NCI-H774 (cell line): ENCODE measurements at regions not wholly inside any gene's neighbourhood (a gene's known extent, or its start where the extent isn't known, plus 50 kb on each side); places are given as distances from the start of the nearest gene placed in this dataset.
A peak's percentile ranks its signal among the peaks of the same experiment; 100 is the strongest.
"Not testable (repeated sequence)": the region's sequence is repeated elsewhere in the genome, so short reads cannot be mapped to it uniquely, and the experiment has no call there.

Source experiments
- DNase-seq: peaks from one replicate; lab custom pipeline; 2025; lab: John Stamatoyannopoulos, UW

DNA sequence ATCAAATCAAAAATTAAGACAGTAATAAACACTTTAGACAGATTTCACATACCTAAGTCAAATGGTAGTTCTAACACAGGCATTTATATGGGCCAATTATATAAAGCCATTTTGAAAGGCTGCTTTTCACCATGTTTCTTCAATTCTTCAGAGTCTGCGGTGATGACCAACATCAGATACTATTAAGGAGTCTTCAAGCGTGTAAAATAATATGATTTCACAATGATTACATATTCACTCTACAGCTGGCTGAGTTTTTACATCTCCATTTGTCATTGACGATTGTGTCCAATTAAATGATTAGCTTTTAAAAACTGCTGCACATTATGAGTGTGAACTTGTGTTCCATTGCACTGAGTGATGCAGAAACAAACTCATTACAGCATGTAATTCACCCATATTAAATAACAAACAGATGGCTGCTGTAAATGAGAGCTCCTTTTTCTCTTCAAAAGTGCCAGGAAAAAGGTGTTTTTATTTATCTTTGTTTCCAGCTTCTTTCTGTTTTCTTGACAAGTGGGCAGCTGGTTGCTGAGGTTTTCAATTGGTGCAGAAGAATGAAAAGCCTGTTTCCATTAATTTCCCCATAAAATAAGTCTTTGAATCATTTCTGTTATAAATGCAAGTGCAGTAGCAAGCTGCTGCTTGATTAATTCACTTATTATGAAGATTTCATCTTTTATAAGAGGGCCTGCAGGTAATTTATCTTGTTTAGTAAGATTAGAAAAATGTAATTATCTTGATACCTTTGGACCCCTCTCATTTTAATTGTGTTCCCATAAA is 676.1 kb upstream of the KLHL1 start:
- DNase-seq = no peak

DNA sequence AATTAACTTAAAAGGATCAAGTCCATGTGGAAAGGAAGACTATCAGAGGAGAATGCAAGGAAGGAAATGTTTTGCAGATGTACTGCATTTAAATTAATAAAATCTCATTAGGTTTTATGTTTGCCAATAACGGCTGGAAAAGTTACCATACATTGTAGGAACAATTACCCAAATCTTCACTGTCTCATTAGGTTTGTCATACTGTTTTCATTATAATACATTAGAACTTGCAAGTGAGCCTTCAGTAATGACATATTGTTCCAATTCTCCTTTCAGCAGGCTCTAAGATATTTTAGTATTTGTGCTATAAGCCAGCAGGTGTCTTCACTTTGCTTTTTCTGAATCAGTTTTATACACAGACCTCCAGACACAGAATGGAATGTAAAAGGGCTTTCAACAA is 661.6 kb upstream of the KLHL1 start:
- no peak for DNase-seq

- DNase-seq = no peak
Observed at GRCh38 chr13:70758932-70759331, 650.7 kb upstream of the KLHL1 start.

- no peak for DNase-seq
Observed at GRCh38 chr13:70756088-70756487, 647.8 kb upstream of the KLHL1 start.

GRCh38 chr13:70755456-70755855 is 647.2 kb upstream of the KLHL1 start:
- DNase-seq = no peak

DNA sequence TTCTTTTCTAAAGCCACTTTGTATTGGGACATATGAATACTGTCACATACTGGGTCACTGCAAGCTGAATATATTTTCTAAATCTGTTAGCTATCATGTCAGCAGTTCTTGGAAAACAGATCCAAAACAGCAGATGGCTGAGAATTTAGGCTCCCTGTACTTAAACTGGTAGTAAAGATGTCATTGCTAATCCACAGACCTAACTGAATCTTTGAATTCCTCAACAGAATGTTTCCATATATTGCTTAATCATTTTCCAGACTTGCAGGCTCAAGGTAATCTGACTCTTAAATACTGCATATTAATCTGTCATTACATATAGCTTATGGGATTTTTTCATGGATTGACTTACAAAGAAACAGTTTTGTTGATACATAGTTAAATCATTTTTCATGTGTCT is 639.0 kb upstream of the KLHL1 start:
- DNase-seq = no peak

DNA sequence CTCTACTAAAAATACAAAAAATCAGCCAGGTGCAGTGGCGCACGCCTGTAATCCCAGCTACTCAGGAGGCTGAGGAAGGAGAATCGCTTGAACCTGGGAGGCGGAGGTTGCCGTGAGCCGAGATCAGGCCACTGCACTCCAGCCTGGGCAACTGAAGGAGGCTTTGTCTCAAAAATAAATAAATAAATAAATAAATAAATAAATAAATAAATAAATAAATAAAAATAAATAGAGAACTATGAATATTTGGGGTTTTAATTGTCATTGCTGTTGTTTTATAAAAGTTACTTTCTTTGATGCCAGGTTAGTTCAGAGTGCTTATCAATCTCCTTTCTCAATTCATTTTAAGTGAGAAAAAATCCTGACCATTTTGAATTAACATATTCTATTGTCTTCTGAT is 638.2 kb upstream of the KLHL1 start:
- DNase-seq = not testable (repeated sequence)

- DNase-seq = no peak
Observed at GRCh38 chr13:70736622-70737317, 628.5 kb upstream of the KLHL1 start.

- no peak for DNase-seq
Observed at GRCh38 chr13:70732611-70733010, 624.4 kb upstream of the KLHL1 start.

DNA sequence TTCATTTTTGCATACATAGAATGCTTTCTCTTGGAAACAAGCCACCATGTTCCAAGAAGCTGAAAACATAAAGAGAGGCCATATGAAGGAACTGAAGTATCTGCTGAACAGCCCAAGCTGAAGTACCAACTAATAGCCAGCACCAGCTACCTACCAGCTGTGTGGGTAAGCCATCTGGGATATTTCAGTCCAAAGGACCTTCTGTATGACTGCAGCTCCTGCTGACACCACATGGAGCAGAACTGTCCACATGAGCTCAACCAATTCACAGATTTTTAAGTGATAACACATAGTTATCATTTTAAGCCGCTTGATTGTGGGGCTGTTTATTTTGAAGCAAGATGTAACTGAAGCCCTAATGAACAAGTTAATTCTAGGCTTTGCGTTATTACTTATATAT is 621.1 kb upstream of the KLHL1 start:
- DNase-seq = no peak

DNA sequence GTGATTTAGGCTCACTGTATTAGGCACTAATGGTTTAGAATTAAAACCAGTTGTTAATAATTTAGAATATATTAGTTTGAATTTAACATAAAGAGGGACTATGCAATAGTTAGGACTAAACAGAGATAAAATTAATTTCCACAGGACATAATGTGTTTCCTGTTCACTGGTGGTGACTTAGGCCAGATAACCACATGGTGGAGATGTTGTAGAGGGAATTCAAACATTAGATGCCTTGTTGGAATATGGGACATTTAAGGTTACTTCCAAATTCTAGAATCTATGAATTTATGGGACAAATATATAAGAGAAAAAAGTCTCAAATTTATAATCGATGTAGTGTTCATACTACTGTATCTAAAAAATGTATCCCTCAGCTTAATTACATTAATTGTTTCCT is 615.5 kb upstream of the KLHL1 start:
- DNase-seq = no peak

DNA sequence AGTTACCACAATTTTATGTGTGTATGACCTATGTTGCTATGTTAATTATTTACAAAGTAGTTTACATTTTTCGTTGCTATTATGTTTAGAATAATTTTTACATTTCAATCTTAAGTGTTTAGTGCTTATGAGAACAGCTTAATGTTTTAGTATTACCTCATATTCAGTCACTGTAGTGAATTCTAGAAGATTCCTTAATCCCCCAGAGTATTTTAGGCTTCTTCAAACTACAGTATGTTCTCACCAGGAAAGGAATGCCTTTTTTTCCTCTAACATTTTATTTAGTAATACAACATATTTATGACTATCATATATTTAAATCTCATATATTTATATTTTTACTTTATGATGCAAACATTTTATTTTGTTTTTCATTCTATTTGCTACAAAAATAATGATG is 612.1 kb upstream of the KLHL1 start:
- DNase-seq = no peak

DNA sequence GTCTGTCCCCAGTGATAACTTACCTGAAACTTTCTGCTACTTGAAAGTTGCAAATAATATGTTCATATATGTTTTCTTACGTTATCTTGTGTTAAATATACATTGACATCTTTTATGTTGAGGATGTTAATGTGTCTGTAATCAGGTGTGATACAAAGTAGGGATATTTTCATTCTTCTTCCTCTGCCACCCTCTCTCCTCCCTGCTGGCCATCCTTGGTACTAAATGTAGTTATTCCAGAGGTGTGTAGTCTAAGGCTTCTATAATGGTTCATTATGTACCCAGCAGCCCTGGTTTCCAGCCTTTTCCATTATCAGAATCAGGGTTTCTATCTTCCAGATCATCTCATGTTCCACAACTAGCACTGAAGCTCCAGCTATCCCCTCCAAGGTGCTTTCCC is 606.7 kb upstream of the KLHL1 start:
- DNase-seq = no peak

GRCh38 chr13:70708775-70709174 is 600.5 kb upstream of the KLHL1 start:
- no peak for DNase-seq

DNA sequence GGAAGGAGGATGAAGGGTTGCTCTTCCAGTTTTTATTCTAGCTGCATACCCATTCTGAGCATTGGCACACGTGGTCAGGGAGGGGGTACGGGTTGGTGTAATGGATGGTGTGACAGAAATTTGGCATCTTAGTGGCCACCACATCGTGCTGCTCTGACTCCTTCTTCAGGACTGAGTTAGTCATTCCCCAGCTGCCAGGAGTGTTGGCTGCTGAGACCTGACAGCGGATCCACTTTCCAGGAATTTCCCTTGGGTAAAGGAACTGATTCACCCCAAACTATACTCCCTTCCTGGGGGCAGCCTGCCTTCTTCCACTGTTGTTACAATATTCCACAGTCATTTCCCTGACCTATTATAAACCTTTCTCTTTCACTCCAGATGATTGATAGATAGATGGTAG is 595.5 kb upstream of the KLHL1 start:
- no peak for DNase-seq

- DNase-seq = no peak
Observed at GRCh38 chr13:70694996-70695715, 586.9 kb upstream of the KLHL1 start.

GRCh38 chr13:70668983-70669382 is 560.7 kb upstream of the KLHL1 start:
- peak; percentile 2 for DNase-seq

GRCh38 chr13:70668293-70668692 is 560.0 kb upstream of the KLHL1 start:
- no peak for DNase-seq

DNA sequence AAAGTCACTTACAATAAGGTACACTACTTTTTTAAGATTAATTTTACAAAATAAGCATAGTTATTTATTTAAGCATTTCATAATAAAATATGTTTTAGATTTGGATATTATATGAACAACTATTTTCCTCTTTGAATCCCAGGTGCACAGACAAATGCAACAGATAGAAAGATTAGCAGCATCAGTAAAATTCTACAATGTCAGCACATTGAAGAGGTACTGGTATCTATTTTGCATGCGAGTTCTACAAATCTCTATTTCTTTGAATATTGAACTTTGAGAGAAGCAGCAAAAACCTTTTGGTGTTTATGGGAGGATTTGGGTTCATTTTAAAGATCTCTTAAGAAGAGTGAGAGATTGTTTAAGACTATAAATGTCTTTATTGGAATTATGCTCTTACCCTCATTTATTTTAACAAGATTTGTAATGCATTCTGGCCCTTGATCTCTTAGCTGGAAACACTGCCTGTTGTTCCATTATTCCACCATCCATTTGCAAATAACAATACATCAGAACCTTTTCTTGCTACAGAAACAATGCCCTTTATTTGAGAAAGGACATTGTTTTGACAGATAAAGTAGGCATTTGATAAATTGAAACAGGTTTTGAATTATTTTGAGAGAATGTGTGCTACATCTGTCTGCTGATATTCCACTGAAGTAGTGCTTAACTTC is 558.8 kb upstream of the KLHL1 start:
- peak; percentile 42 for DNase-seq

DNA sequence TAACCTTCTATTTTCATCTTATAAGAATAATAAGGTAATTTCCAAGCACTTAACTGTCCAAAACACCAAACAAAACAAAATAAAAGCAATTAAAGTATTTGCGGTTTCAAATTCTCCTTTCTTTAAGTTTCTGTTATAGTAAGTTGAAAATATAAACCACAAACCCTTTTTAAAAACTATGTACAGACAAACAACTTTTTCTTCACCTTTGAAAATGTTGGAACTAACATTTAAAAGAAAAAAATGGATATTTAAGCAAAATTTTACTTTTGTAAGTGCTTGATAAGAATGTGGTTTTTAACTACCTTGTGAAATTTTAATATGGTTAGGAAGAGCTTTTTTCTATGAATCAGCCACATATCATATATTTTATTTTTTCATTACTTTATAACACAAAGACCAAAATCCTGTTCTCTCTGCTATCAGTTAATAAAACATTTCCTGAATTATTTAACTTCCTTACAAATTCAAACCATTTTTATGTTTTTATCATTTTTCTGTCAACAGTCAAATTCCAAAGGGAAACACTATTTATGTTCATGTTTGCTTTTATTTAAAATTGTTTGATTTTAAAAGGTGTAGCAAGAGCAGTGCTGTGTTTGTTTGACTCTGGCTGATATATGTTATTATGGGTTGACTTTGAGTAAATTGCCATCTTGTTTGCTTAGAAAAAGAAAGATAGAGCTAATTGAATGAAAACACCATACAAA is 554.1 kb upstream of the KLHL1 start:
- DNase-seq = no peak

DNA sequence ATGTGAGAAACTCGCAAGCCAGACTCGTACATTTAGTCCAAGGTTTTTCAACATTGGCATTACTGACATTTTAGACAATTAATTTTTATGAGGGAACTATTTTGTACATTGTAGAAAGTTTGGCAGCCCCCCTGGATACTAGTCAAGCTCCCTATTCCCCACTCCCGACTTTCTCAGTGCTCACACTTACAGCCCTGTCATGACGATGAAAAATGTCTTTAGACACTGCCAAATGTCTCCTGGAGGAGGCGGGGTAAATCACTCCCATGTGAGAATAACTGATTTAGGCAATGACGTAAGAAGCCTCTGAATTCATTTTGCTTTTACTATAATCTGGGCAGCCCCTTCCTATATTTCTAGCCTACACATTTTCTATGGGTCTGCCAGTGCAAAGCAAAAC is 535.8 kb upstream of the KLHL1 start:
- no peak for DNase-seq

DNA sequence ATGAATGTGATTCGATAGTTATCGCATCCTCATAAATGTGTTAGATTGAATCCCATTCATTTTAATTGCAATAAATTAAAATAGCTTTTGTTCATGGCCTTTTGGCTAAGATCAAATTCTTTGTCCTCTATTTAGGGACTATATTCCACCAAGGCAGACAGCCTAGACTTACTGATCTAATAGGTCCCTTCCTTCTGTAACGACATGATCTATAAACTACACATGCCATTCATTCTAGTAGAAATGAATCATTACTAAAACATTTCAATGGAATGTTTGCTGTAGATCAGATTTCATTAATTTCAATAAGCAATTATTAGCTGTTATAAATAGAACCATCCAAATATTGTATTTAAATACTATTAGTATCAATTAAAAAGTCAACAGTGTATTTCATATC is 526.6 kb upstream of the KLHL1 start:
- no peak for DNase-seq
